ENCODE measurements at regions not wholly inside any gene's neighbourhood (a gene's known extent, or its start where the extent isn't known, plus 50 kb on each side); places are given as distances from the start of the nearest gene placed in this dataset.

DNA sequence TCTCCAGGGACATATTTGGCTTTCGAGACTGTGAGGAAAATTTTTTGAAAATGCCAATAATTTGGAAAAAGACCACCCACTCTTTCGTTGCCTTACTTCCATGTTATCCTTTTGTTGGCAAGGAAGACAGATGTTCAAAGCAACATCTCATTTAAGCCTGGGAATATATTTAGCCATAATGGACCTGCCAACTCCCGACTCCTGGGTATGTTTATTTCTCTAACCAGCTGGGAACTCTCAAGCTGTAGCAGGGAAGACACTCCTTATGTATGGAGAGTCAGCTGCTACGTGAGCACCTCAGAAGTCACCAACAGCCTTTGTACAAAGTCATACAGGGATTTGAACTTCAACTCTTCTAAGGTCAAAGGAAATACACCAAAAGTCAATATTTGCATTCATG lies 96.5 kb upstream of the DAAM1 start:
- TF ChIP-seq EP300 (IDR thresholded peaks at IDR 0.05) = no peak
- TF ChIP-seq POLR2AphosphoS5 (IDR thresholded peaks at IDR 0.05) = peak in 1 of 2 donors; percentile 23
- Histone ChIP-seq H3K27me3 (no peaks in the 10 kb centered on the region), H3K27ac (replicated peaks in 1 of 4) (no peak overlapping the region), H3K9me3 (no peaks in the 10 kb centered on the region), H3K4me3 (no peak overlapping the region), H3K36me3 (no peaks in the 10 kb centered on the region), H3K4me1 (peaks cover 0 to 21% (median 15%) of the 10 kb centered on the region in 4 donors)
- no peak for DNase-seq (ENCODE audit: extremely low spot score)
- 48% methylated on average over 4 of the region's 4 CpGs for WGBS
- intact Hi-C loops (cut with DNase I) = no loop called here

DNA sequence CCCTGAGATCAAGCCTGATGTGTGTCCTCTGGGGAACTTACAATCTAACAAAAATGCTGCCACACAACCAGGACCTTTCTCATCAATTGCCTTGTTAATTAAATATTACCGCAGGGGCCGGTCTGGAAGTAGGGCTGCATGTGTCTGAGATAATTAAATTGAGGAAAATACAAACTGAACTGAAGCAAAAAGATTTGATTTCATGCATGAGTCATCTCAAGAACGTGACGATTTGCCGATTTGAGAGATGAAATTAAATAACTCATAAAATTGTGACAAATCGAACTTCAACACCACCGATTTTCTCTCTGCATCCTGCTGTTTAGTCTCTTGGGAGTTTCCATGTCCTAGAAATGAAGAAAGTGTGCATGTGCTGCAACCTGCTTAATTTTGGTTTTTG lies 94.6 kb upstream of the DAAM1 start:
- no peaks in the 10 kb centered on the region for H3K36me3 ChIP-seq
- no peak overlapping the region for H3K27ac ChIP-seq (replicated peaks in 1 of 4)
- TF ChIP-seq POLR2AphosphoS5 (IDR thresholded peaks at IDR 0.05) (no peak), POLR2A (IDR thresholded peaks at IDR 0.05; ENCODE audit: low read depth) (no peak), EP300 (IDR thresholded peaks at IDR 0.05) (no peak)
- TF ChIP-seq, protein P1, sequence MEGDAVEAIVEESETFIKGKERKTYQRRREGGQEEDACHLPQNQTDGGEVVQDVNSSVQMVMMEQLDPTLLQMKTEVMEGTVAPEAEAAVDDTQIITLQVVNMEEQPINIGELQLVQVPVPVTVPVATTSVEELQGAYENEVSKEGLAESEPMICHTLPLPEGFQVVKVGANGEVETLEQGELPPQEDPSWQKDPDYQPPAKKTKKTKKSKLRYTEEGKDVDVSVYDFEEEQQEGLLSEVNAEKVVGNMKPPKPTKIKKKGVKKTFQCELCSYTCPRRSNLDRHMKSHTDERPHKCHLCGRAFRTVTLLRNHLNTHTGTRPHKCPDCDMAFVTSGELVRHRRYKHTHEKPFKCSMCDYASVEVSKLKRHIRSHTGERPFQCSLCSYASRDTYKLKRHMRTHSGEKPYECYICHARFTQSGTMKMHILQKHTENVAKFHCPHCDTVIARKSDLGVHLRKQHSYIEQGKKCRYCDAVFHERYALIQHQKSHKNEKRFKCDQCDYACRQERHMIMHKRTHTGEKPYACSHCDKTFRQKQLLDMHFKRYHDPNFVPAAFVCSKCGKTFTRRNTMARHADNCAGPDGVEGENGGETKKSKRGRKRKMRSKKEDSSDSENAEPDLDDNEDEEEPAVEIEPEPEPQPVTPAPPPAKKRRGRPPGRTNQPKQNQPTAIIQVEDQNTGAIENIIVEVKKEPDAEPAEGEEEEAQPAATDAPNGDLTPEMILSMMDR (IDR thresholded peaks at IDR 0.05) = no peak
- 81% methylated on average over 7 of the region's 7 CpGs for WGBS
- intact Hi-C loops (cut with DNase I) = no loop called here
- H3K4me3 ChIP-seq = no peak overlapping the region
- peaks cover 0 to 28% (median 15%) of the 10 kb centered on the region in 4 donors for H3K4me1 ChIP-seq
- H3K9me3 ChIP-seq = no peaks in the 10 kb centered on the region
- H3K27me3 ChIP-seq = no peaks in the 10 kb centered on the region
- DNase-seq (ENCODE audit: extremely low spot score) = no peak

DNA sequence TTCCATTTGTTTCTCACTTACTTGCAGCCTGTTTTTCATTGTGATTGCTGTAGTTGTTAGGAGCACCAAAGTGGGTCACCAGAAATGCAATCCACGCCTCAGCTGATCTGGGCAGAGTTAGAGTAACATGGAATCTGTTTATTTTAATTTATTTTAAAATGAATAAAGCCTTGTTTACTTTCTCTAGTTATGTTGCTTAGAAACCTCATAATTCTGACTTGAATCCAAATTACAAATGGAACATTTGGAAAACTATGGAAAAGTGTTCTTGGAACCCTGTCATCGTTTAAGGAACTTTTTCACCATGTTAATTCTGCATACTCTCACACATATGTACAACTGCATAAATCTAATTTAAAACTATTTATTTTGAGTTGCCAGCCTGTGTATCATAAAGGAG lies 92.2 kb upstream of the DAAM1 start:
- Histone ChIP-seq H3K4me1 (peaks cover 0 to 28% (median 15%) of the 10 kb centered on the region in 4 donors), H3K4me3 (no peak overlapping the region), H3K27ac (replicated peaks in 1 of 4) (peak overlapping the region in 2 of 4 donors; percentile 22 to 43), H3K36me3 (no peaks in the 10 kb centered on the region), H3K9me3 (no peaks in the 10 kb centered on the region), H3K27me3 (no peaks in the 10 kb centered on the region)
- 19% methylated on average over 2 of the region's 2 CpGs for WGBS
- no peak for DNase-seq (ENCODE audit: extremely low spot score)
- TF ChIP-seq POLR2AphosphoS5 (IDR thresholded peaks at IDR 0.05) (no peak), EP300 (IDR thresholded peaks at IDR 0.05) (no peak), POLR2A (IDR thresholded peaks at IDR 0.05; ENCODE audit: low read depth) (no peak)
- TF ChIP-seq, protein P1 (IDR thresholded peaks at IDR 0.05) = no peak
- intact Hi-C loops (cut with DNase I) = no loop called here

DNA sequence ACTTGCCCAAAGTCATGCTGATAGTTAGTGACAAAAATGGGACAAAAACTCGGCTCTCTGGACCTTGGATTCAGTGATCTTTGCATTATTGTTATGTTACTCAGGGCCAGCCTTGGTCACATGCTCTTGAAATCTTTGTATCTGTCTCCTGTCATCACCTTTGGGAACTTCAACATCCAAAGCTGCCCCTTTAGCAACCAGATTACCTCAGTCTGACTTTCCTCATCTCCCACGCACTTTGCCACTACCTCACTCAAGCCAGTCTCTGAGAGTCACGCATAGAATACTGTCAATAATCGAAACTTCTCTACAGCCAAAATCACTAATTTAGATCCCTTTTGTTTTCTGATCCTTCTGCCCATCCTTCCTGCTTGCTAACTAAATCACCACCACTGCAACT lies 90.8 kb upstream of the DAAM1 start:
- Histone ChIP-seq H3K4me1 (peaks cover 0 to 25% (median 9%) of the 10 kb centered on the region in 4 donors), H3K4me3 (no peak overlapping the region), H3K27ac (replicated peaks in 1 of 4) (no peak overlapping the region), H3K36me3 (no peaks in the 10 kb centered on the region), H3K9me3 (no peaks in the 10 kb centered on the region), H3K27me3 (no peaks in the 10 kb centered on the region)
- 96% methylated on average over 4 of the region's 4 CpGs for whole genome bisulfite sequencing
- TF ChIP-seq POLR2A (IDR thresholded peaks at IDR 0.05; ENCODE audit: low read depth) (no peak), EP300 (IDR thresholded peaks at IDR 0.05) (no peak), POLR2AphosphoS5 (IDR thresholded peaks at IDR 0.05) (no peak)
- TF ChIP-seq, protein P1 (IDR thresholded peaks at IDR 0.05) = no peak
- no peak for DNase-seq (ENCODE audit: extremely low spot score)
- intact Hi-C loops (cut with DNase I) = no loop called here

DNA sequence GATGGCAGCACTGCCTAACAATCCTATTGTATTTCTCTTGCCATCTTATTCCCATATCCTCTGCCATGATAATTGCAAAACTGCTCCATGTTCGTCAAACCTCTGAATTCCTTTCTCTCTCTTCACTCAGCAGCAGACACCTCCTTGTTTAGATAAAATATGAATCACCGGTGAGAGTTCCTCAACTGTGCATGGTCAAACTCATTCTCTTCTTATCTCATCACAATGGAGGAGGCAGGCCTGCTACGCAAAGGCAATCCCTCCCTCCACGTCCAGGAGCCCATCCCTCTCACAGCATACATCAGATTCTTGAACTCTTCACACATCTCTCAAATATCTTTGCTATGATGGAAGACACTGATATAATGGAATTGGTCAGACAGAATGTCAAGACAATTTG lies 90.1 kb upstream of the DAAM1 start:
- H3K27me3 ChIP-seq = no peaks in the 10 kb centered on the region
- H3K36me3 ChIP-seq = no peaks in the 10 kb centered on the region
- intact Hi-C loops (cut with DNase I) = no loop called here
- no peak overlapping the region for H3K4me3 ChIP-seq
- TF ChIP-seq, protein P1 (IDR thresholded peaks at IDR 0.05) = no peak
- TF ChIP-seq POLR2A (IDR thresholded peaks at IDR 0.05; ENCODE audit: low read depth) (no peak), EP300 (IDR thresholded peaks at IDR 0.05) (no peak), POLR2AphosphoS5 (IDR thresholded peaks at IDR 0.05) (no peak)
- H3K4me1 ChIP-seq = peaks cover 0 to 25% (median 9%) of the 10 kb centered on the region in 4 donors
- DNase-seq (ENCODE audit: extremely low spot score) = no peak
- H3K27ac ChIP-seq (replicated peaks in 1 of 4) = no peak overlapping the region
- WGBS = 66% methylated on average over 4 of the region's 4 CpGs
- H3K9me3 ChIP-seq = no peaks in the 10 kb centered on the region
